ENCODE measurements at regions not wholly inside any gene's neighbourhood (a gene's known extent, or its start where the extent isn't known, plus 50 kb on each side); places are given as distances from the start of the nearest gene placed in this dataset.

GRCh38 chr6:92169506-92169905 lies 1249.9 kb downstream of the EPHA7 start:
- ATAC-seq (no peak), DNase-seq (no peak)
- no peak for TF ChIP-seq CTCF (IDR thresholded peaks at IDR 0.05)
- WGBS, 3 donors = 88 to 90% (median 89%) methylated on average over 1 of the region's 1 CpG
- Histone ChIP-seq H3K4me1 (no peaks in the 10 kb centered on the region), H3K9me3 (no peaks in the 10 kb centered on the region), H3K27ac (no peak overlapping the region), H3K4me3 (no peak overlapping the region), H3K36me3 (ENCODE audit: insufficient read depth in 1 of 2, low read depth in 1 of 2) (no peaks in the 10 kb centered on the region), H3K27me3 (ENCODE audit: insufficient read depth in 3 of 3, low read length in 2 of 3) (no peaks in the 10 kb centered on the region)
- intact Hi-C loops (cut with DNase I) = no loop called here

GRCh38 chr6:92166666-92167065 lies 1252.7 kb downstream of the EPHA7 start:
- no peak for TF ChIP-seq CTCF (IDR thresholded peaks at IDR 0.05)

GRCh38 chr6:92161953-92162352 lies 1257.4 kb downstream of the EPHA7 start:
- intact Hi-C loops (cut with DNase I) = no loop called here
- ATAC-seq = no peak

More at GRCh38 chr6:92166666-92167065, 1252.7 kb downstream of the EPHA7 start:
- no peak overlapping the region for H3K4me3 ChIP-seq
- no peaks in the 10 kb centered on the region for H3K27me3 ChIP-seq (ENCODE audit: insufficient read depth in 3 of 3, low read length in 2 of 3)
- no peak for DNase-seq
- H3K4me1 ChIP-seq = no peaks in the 10 kb centered on the region
- no peak overlapping the region for H3K27ac ChIP-seq
- no peaks in the 10 kb centered on the region for H3K36me3 ChIP-seq (ENCODE audit: insufficient read depth in 1 of 2, low read depth in 1 of 2)
- intact Hi-C loops (cut with DNase I) = no loop called here
- H3K9me3 ChIP-seq = no peaks in the 10 kb centered on the region
- no peak for ATAC-seq

GRCh38 chr6:92160226-92160625 lies 1259.1 kb downstream of the EPHA7 start:
- ATAC-seq = no peak
- DNase-seq = no peak
- 86 to 94% (median 93%) methylated on average over 3 of the region's 3 CpGs for WGBS, 3 donors
- no peaks in the 10 kb centered on the region for H3K9me3 ChIP-seq
- intact Hi-C loops (cut with DNase I) = no loop called here
- TF ChIP-seq CTCF (IDR thresholded peaks at IDR 0.05) = no peak
- no peaks in the 10 kb centered on the region for H3K27me3 ChIP-seq (ENCODE audit: insufficient read depth in 3 of 3, low read length in 2 of 3)
- H3K4me1 ChIP-seq = no peaks in the 10 kb centered on the region
- no peaks in the 10 kb centered on the region for H3K36me3 ChIP-seq (ENCODE audit: insufficient read depth in 1 of 2, low read depth in 1 of 2)
- H3K27ac ChIP-seq = no peak overlapping the region
- H3K4me3 ChIP-seq = no peak overlapping the region

More at GRCh38 chr6:92161953-92162352, 1257.4 kb downstream of the EPHA7 start:
- DNase-seq = no peak
- H3K4me3 ChIP-seq = no peak overlapping the region
- no peak overlapping the region for H3K27ac ChIP-seq
- no peaks in the 10 kb centered on the region for H3K36me3 ChIP-seq (ENCODE audit: insufficient read depth in 1 of 2, low read depth in 1 of 2)
- no peaks in the 10 kb centered on the region for H3K9me3 ChIP-seq
- no peaks in the 10 kb centered on the region for H3K4me1 ChIP-seq
- TF ChIP-seq CTCF (IDR thresholded peaks at IDR 0.05) = no peak
- no peaks in the 10 kb centered on the region for H3K27me3 ChIP-seq (ENCODE audit: insufficient read depth in 3 of 3, low read length in 2 of 3)

- Histone ChIP-seq H3K4me3 (no peak overlapping the region), H3K9me3 (no peaks in the 10 kb centered on the region), H3K4me1 (no peaks in the 10 kb centered on the region), H3K27me3 (ENCODE audit: insufficient read depth in 3 of 3, low read length in 2 of 3) (no peaks in the 10 kb centered on the region), H3K27ac (no peak overlapping the region), H3K36me3 (ENCODE audit: insufficient read depth in 1 of 2, low read depth in 1 of 2) (no peaks in the 10 kb centered on the region)
- 81 to 89% (median 83%) methylated on average over 2 of the region's 2 CpGs for WGBS, 3 donors
- intact Hi-C loops (cut with DNase I) = no loop called here
- TF ChIP-seq CTCF (IDR thresholded peaks at IDR 0.05) = no peak
- ATAC-seq = no peak
- DNase-seq = no peak
These were observed 1260.3 kb downstream of the EPHA7 start for GRCh38 chr6:92159046-92159445.
